Activated T-cell treated with anti-CD3 and anti-CD28 coated beads for 1 hour (primary cell): ENCODE measurements at regions not wholly inside any gene's neighbourhood (a gene's known extent, or its start where the extent isn't known, plus 50 kb on each side); places are given as distances from the start of the nearest gene placed in this dataset.
"Not testable (repeated sequence)": the region's sequence is repeated elsewhere in the genome, so short reads cannot be mapped to it uniquely, and the experiment has no call there.

ENCODE experiments used
- DNase-seq: peaks from one replicate; pipeline ENCODE4 v3.0.0-alpha.2; 2020; ENCODE audit warnings: low read depth

DNA sequence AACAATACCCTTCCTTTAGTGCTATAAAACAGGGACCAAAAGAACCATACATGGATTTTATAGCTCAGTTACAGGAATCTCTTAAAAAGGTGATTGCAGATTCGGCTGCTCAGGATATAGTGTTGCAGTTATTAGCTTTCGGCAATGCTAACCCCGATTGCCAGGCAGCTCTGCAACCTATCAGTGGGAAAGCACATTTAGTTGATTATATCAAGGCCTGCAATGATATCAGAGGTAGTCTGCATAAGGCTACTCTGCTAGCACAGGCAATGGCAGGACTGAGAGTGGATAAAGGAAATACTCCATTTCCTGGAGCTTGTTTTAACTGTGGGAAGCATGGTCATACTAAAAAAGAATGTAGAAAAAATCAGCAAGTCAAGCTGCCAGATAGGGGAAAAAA is 327.7 kb downstream of the REEP3 start:
- not testable (repeated sequence) for DNase-seq

- DNase-seq: no peak
These were observed 341.7 kb downstream of the REEP3 start for GRCh38 chr10:63862860-63863259.

DNA sequence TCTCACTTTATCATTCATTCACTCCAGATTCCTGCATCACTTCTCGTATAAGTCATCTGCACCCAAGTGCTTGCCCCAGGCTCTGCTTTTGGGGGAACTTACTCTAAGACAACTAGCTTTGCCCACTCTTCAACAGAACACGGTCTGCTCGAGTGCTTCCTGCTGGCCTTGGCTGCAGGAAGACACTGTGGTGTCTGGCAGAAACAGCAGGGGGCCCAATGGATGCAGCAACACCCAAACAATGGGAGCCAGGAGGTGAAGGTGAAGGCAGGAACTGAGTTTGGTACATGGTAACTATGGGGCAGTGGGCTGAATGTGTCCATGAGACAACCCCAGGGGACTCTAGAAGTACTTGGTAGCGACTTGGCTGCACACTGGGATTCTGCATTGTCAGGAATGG is 344.0 kb downstream of the REEP3 start:
- DNase-seq: no peak

DNA sequence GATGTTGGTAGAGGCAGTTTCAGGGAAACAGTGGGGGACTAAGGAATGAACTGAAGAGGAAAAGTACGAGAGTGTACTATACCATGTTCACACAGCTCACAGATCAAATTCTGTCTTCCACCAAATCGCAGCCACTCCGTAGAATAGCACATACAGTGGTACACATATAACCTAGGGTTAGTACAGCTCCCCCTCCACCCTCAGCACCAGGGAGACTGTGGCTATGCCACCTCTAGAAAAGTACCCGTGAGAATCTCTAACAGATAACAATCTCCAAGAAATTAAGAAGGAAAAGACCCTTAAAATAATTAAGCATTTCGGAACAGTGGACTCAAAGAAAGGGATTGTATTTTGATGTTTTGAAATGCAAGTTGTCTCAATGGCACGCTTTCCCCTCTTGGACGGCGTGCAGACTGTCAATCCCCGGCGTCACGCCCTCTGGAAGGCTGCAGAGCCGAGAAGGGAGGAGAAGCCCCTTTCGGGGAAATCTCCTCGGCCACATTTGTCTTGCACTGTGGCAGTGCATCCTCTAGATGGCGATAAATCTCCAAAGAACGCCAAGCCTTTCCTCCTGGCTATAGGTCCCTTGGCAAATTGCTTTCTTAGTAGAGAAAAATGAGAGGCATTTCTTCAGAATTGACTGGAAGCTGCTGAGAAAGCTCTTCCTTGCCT is 345.0 kb downstream of the REEP3 start:
- DNase-seq: no peak

DNA sequence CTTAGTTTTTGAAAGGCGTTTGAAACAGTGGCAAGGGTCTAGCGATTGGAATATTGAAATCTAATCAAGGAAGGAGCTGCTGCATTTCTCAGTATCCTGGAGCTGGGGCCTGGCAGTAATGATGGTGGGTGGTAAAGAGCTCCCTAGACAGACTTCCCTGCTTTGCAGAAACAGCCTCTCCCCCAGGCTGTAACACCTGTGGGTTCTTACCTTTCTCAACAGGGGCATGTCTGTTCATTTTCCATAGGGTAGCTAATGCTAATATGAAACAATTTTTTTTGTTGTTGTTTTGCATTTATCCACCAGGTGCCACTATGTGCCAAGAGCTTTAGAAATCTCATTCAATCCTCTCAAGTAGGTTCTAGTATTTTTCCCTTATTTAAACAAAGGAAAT is 345.5 kb downstream of the REEP3 start:
- no peak for DNase-seq

DNA sequence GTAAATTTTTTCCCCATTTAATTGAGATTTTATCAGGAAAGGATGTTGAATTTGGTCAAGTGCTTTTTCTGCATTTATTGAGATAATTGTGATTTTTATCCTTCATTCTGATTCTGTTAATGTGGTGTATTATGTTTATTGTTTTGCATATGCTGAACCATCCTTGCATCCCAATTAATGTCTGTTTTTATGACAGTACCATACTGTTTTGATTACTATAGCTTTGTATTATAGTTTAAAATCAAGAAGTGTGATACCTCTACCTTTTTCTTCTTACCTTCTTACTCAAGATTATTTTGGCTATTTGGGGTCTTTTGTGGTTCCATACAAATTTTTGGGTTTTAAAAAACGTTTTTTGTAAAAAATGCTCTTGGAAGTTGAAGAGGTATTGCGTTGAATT is 357.2 kb downstream of the REEP3 start:
- DNase-seq: no peak

GRCh38 chr10:63883861-63884260 is 362.7 kb downstream of the REEP3 start:
- no peak for DNase-seq

DNA sequence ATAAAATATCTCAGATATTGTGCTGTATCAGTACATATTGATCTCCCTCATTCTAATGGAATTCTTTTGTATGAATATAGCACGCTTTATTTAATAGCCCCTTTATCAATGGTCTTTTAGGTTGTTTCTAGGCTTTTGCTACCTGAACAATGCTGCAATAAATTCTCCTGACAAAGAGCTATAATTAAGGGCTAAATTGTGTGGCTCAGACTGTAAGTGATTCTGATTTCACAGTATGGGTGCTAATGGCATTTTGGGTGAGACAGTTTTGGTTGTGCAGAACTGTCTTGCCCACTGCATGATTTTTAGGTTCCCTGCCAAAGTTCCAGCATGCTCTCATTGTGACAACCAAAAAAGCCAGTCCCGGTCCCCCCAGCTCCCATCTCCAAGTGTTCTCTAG is 363.2 kb downstream of the REEP3 start:
- no peak for DNase-seq

- DNase-seq: no peak
These were observed 364.0 kb downstream of the REEP3 start for GRCh38 chr10:63885156-63885555.

GRCh38 chr10:63886281-63887022 is 365.3 kb downstream of the REEP3 start:
- no peak for DNase-seq

- no peak for DNase-seq
These were observed 365.9 kb downstream of the REEP3 start for GRCh38 chr10:63887023-63887589.

GRCh38 chr10:63887600-63888370 is 366.6 kb downstream of the REEP3 start:
- no peak for DNase-seq

GRCh38 chr10:63889803-63890202 is 368.6 kb downstream of the REEP3 start:
- DNase-seq: no peak

DNA sequence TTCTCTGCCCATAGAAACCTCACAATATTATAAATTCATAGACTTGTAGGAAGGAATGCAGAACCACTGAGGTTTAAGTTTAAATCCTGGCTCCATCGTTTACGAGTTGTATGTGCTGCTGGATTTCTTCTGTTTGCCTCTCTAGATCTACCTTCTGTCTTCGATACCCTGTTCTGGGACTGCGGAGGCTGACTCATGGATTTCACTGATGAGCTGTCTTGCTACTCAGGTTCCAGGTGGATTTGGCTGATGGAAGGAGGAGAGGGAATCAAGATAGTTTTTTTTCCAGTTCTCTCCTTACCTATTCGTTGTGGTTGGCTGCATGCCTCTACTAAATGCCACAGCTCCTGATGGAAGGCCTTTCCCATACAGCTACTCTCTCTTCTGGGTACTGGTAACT is 375.8 kb downstream of the REEP3 start:
- no peak for DNase-seq

DNA sequence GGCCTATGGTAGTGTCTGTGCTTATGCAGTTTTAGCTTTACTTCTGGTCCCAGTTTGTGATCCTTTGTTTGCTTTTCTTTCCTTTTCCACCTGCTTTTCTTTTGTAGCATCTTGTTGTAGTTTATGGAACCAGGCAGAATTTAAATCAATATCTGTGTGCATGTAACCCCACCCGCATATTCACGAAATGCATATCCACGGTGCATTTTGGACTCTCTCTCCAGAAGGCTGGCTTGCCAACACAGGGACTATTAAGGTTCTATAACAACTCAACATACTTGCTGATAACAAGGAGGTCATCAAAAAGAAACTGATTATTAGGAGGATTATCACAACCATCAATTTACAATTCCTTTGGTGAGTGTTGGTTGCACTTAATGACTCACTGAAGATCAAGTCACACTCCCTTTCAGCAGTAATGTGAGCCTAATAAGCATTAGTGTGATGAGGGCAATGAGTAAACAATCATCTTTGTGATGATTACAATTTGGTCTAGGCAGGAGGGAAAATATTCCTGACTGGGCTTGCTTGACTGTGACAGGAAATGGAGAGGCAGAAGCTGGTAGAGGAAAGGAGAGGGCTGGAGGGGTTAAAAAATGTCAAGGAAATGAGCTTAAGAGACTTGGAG is 378.6 kb downstream of the REEP3 start:
- DNase-seq: no peak

DNA sequence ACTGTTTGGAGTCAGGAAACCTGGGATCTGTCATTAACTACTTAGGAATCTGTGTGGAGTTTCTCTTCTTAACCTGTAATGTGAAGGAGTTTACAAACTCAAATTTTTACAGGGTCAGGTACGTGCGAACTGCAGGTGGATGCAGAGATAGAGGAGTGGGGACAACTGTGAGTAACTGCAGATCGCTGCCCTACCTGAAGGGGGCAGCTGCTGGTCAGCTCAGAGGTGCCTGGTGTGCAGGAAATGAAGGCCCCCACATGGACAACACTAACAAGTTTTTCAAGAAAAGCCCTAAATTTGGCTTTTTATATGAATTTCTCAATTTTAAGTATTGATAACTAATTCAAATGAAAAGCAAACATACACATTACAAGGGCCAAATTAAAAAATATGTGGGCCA is 380.0 kb downstream of the REEP3 start:
- no peak for DNase-seq

- DNase-seq: no peak
These were observed 380.7 kb downstream of the REEP3 start for GRCh38 chr10:63901881-63902280.

DNA sequence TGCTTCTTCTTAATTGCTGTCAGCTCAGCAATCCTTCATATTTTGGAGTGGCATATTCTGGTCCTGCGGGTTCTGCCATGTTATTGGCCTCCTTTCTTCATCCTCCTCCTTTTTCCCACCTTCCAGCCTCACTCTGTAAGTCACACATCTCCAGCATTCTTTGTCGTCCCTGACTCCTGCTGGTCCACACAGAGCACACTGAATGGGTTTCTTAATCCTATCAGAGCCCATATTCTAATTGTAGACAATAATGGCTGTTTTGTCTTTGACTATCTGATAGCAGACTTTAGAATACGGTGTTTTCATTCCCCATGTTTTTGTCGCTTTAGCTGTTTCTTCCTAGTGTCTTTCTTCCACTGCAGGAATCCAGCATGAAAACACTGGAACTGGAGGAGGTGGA is 389.6 kb downstream of the REEP3 start:
- no peak for DNase-seq

DNA sequence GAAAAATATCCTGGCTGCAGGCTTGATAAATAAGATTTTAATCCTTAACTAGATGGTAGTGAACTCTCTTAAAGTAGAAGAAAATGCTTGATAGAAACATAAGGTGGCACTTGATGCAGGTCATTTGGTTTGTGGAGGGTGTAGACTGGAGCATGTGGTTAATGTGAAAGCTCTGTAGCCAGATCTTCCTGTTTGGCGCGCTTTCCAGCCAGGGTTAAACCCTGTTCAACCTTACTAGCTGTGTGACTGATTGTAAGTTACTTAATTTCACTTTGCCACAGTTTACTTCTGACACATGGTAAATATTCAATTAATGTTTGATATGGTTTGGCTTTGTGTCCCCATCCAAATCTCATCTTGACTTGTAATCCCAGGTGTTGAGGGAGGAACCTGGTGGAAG is 394.0 kb downstream of the REEP3 start:
- DNase-seq: no peak

GRCh38 chr10:63917363-63917762 is 396.2 kb downstream of the REEP3 start:
- DNase-seq: no peak

GRCh38 chr10:63919575-63920279 is 398.5 kb downstream of the REEP3 start:
- DNase-seq: no peak

DNA sequence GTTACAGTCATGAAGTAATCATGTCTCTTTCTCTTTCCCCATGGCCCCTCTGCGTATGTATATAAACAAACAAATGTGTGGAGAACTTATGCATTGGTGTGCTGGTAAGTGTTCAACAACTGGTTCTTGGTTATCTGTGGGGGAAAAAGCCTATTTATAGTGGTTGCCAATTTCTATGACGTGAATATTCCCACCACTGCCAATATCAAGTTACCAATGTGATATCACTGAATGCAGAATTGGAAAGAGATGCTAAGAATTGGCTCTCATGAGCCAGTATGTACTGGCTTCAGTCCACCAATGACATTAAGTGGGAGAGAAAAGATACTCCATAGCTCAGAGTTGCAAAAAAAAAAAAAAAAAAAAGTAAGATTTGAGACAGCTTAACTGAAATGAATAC is 399.7 kb downstream of the REEP3 start:
- DNase-seq: no peak
